Mesenchymal stem cell (in vitro differentiated cells and primary cell): ENCODE measurements at regions not wholly inside any gene's neighbourhood (a gene's known extent, or its start where the extent isn't known, plus 50 kb on each side); places are given as distances from the start of the nearest gene placed in this dataset.

Source experiments
- DNase-seq: peaks from one replicate; pipeline ENCODE4 v3.0.0-alpha.2; 2013
- H2AFZ ChIP-seq: one replicate; pipeline ENCODE4 v1.6.1; 2013; ENCODE audit warnings: low read depth, mild to moderate bottlenecking, control low read depth, inconsistent platforms, low read length, moderate library complexity
- H2AK5ac ChIP-seq: 2 replicates; pipeline ENCODE4 v1.6.1; 2013; ENCODE audit warnings: low read length, moderate library complexity, mild to moderate bottlenecking, inconsistent platforms; ENCODE audit not compliant: severe bottlenecking
- H2BK120ac ChIP-seq: one replicate; pipeline ENCODE4 v1.6.1; 2013; ENCODE audit warnings: low read depth, mild to moderate bottlenecking, inconsistent platforms, low read length, moderate library complexity
- H2BK12ac ChIP-seq, 2 experiments: one replicate each; pipeline ENCODE4 v1.6.1; 2013; ENCODE audit warnings: inconsistent platforms in 2 of 2, low read length in 2 of 2, mild to moderate bottlenecking in 2 of 2, moderate library complexity in 2 of 2, control low read depth in 1 of 2
- H2BK15ac ChIP-seq: one replicate; pipeline ENCODE4 v1.6.1; 2013; ENCODE audit warnings: mild to moderate bottlenecking, low read depth, inconsistent platforms; ENCODE audit not compliant: poor library complexity, severe bottlenecking
- H2BK5ac ChIP-seq: 2 replicates; pipeline ENCODE4 v1.6.1; 2013; ENCODE audit warnings: low read depth, mild to moderate bottlenecking, low read length, control low read depth, inconsistent platforms; ENCODE audit not compliant: poor library complexity, severe bottlenecking
- H3K14ac ChIP-seq, 2 experiments: one replicate each; pipeline ENCODE4 v1.6.1; 2013; ENCODE audit warnings: inconsistent platforms in 2 of 2, low read length in 2 of 2, control low read depth in 1 of 2, mild to moderate bottlenecking in 1 of 2, moderate library complexity in 1 of 2
- H3K18ac ChIP-seq, 2 experiments: one replicate each; pipeline ENCODE4 v1.6.1; 2013; ENCODE audit warnings: inconsistent platforms in 2 of 2, low read length in 2 of 2, control low read depth in 1 of 2, low read depth in 1 of 2, mild to moderate bottlenecking in 1 of 2
- H3K23ac ChIP-seq, 2 experiments: one replicate each; pipeline ENCODE4 v1.6.1; 2013; ENCODE audit warnings: inconsistent platforms in 2 of 2, low read length in 2 of 2, mild to moderate bottlenecking in 2 of 2, moderate library complexity in 2 of 2, control low read depth in 1 of 2
- H3K27ac ChIP-seq: 2 replicates; pipeline ENCODE4 v1.5.1; 2013; ENCODE audit warnings: mild to moderate bottlenecking, moderate library complexity, low read length, control low read depth, inconsistent platforms; ENCODE audit not compliant: poor library complexity, severe bottlenecking
- H3K27me3 ChIP-seq, 2 experiments: 2 replicates each; pipeline versions ENCODE4 v1.6.1 to v1.7.0; 2013; ENCODE audit warnings: low read length in 2 of 2, mild to moderate bottlenecking in 2 of 2, moderate library complexity in 2 of 2, control low read depth in 1 of 2, inconsistent platforms in 1 of 2; ENCODE audit not compliant: control insufficient read depth in 1 of 2, insufficient read depth in 1 of 2
- H3K36me3 ChIP-seq, 2 experiments: 2 replicates each; pipeline versions ENCODE4 v1.6.1 to v1.7.0; 2013; ENCODE audit warnings: low read length in 2 of 2, control low read depth in 1 of 2, inconsistent platforms in 1 of 2, low read depth in 1 of 2, mild to moderate bottlenecking in 1 of 2; ENCODE audit not compliant: insufficient read depth in 2 of 2, control insufficient read depth in 1 of 2
- H3K4ac ChIP-seq, 2 experiments: one replicate each; pipeline ENCODE4 v1.6.1; 2013; ENCODE audit warnings: inconsistent platforms in 2 of 2, low read length in 2 of 2, mild to moderate bottlenecking in 2 of 2, moderate library complexity in 2 of 2, control low read depth in 1 of 2, low read depth in 1 of 2
- H3K4me1 ChIP-seq: 2 replicates; pipeline ENCODE4 v1.6.1; 2013; ENCODE audit warnings: low read depth, low read length, control low read depth; ENCODE audit not compliant: control insufficient read depth, insufficient read depth
- H3K4me2 ChIP-seq: 2 replicates; pipeline ENCODE4 v1.6.1; 2013; ENCODE audit warnings: low read length, mild to moderate bottlenecking, inconsistent platforms; ENCODE audit not compliant: poor library complexity, severe bottlenecking
- H3K4me3 ChIP-seq, 2 experiments: 2 replicates each; pipeline versions ENCODE4 v1.5.1 to v1.7.0; 2013; ENCODE audit warnings: low read length in 2 of 2, mild to moderate bottlenecking in 2 of 2, control low read depth in 1 of 2, low read depth in 1 of 2; ENCODE audit not compliant: insufficient read depth in 1 of 2
- H3K79me1 ChIP-seq: replicated peaks from 2 replicates; pipeline ENCODE4 v1.6.1; 2013; ENCODE audit warnings: mild to moderate bottlenecking, control low read depth, low read length, inconsistent platforms; ENCODE audit not compliant: poor library complexity, severe bottlenecking
- H3K9ac ChIP-seq: 2 replicates; pipeline ENCODE4 v1.7.0; 2013; ENCODE audit warnings: mild to moderate bottlenecking, low read length, moderate library complexity
- H3K9me3 ChIP-seq: 2 replicates; pipeline ENCODE4 v1.7.0; 2013; ENCODE audit warnings: mild to moderate bottlenecking, low read length; ENCODE audit not compliant: control insufficient read depth
- H4K8ac ChIP-seq: one replicate; pipeline ENCODE4 v1.6.1; 2013; ENCODE audit warnings: inconsistent platforms, mild to moderate bottlenecking, low read length, moderate library complexity
- H4K91ac ChIP-seq: one replicate; pipeline ENCODE4 v1.6.1; 2013; ENCODE audit warnings: mild to moderate bottlenecking, low read length, inconsistent platforms
- WGBS: methylation state at CpG from one replicate; pipeline ENCODE4 v1.1.7; 2013; ENCODE audit warnings: mixed read lengths; 5-methylcytosine and 5-hydroxymethylcytosine counted together

- Histone ChIP-seq H3K9ac (no peak overlapping the region), H2BK12ac (no peak overlapping the region), H2AK5ac (no peak overlapping the region), H2BK15ac (no peak overlapping the region), H3K4me3 (no peak overlapping the region), H3K4me1 (no peaks in the 10 kb centered on the region), H3K14ac (no peak overlapping the region), H2AFZ (no peak overlapping the region), H2BK120ac (no peak overlapping the region), H3K79me1 (no peaks in the 10 kb centered on the region), H2BK5ac (no peak overlapping the region), H3K9me3 (no peaks in the 10 kb centered on the region), H3K4me2 (no peak overlapping the region), H3K4ac (no peak overlapping the region), H3K27me3 (no peaks in the 10 kb centered on the region), H3K27ac (no peak overlapping the region), H3K18ac (no peak overlapping the region), H3K36me3 (no peaks in the 10 kb centered on the region), H3K23ac (no peak overlapping the region), H4K8ac (no peak overlapping the region), H4K91ac (no peak overlapping the region)
- no peak for DNase-seq
- 70% methylated on average over 11 of the region's 11 CpGs for WGBS
These were observed 206.5 kb upstream of the AJAP1 start for GRCh38 chr1:4447778-4448420.

DNA sequence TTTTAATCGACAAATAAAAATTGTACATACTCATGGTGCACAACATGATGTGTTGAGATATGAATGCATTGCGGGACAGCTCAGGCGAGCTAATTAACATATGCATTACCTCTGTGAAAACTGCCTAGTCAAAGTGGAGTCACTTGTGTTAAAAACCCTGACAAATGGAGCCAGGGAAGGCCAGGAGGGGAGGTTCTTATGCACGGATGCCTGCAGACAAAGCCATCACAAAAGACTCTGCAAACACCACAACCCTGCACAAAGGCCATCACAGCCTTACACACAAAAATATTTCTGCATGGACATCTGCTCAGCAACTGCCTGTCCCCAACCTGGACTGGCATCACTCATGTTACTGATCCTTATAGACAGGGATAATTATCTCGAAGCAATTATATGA is 204.4 kb upstream of the AJAP1 start:
- Histone ChIP-seq H3K27me3 (no peaks in the 10 kb centered on the region), H3K79me1 (no peaks in the 10 kb centered on the region), H4K91ac (no peak overlapping the region), H2AK5ac (no peak overlapping the region), H3K4ac (no peak overlapping the region), H2BK12ac (no peak overlapping the region), H3K9me3 (no peaks in the 10 kb centered on the region), H3K23ac (no peak overlapping the region), H2AFZ (no peak overlapping the region), H3K36me3 (no peaks in the 10 kb centered on the region), H3K9ac (no peak overlapping the region), H3K4me1 (no peaks in the 10 kb centered on the region), H3K4me2 (no peak overlapping the region), H2BK120ac (no peak overlapping the region), H2BK5ac (no peak overlapping the region), H3K4me3 (no peak overlapping the region), H4K8ac (no peak overlapping the region), H2BK15ac (no peak overlapping the region), H3K18ac (no peak overlapping the region), H3K27ac (no peak overlapping the region), H3K14ac (no peak overlapping the region)
- DNase-seq, result no peak
- 79% methylated on average over 4 of the region's 5 CpGs for WGBS

- H2BK12ac ChIP-seq, result no peak overlapping the region
- no peak overlapping the region for H2AFZ ChIP-seq
- H2BK5ac ChIP-seq, result no peak overlapping the region
- peaks cover 8% of the 10 kb centered on the region for H3K9me3 ChIP-seq
- H4K8ac ChIP-seq, result no peak overlapping the region
- WGBS, result 80% methylated on average over 1 of the region's 1 CpG
- no peak overlapping the region for H3K4me3 ChIP-seq
- no peak overlapping the region for H3K9ac ChIP-seq
- no peak overlapping the region for H4K91ac ChIP-seq
- no peaks in the 10 kb centered on the region for H3K27me3 ChIP-seq
- H3K14ac ChIP-seq, result no peak overlapping the region
- H3K18ac ChIP-seq, result no peak overlapping the region
- H3K4me1 ChIP-seq, result no peaks in the 10 kb centered on the region
- no peak overlapping the region for H3K4me2 ChIP-seq
- no peak overlapping the region for H3K27ac ChIP-seq
- no peak overlapping the region for H2BK120ac ChIP-seq
- H3K79me1 ChIP-seq, result no peaks in the 10 kb centered on the region
- H3K36me3 ChIP-seq, result no peaks in the 10 kb centered on the region
- no peak for DNase-seq
- H3K4ac ChIP-seq, result no peak overlapping the region
- H2AK5ac ChIP-seq, result no peak overlapping the region
- H2BK15ac ChIP-seq, result no peak overlapping the region
- H3K23ac ChIP-seq, result no peak overlapping the region
These were observed 201.7 kb upstream of the AJAP1 start for GRCh38 chr1:4452701-4453100.

- Histone ChIP-seq H3K9me3 (peaks cover 14% of the 10 kb centered on the region), H3K4me3 (no peak overlapping the region), H2AFZ (no peak overlapping the region), H3K27ac (no peak overlapping the region), H3K79me1 (no peaks in the 10 kb centered on the region), H3K18ac (no peak overlapping the region), H2BK5ac (no peak overlapping the region), H2AK5ac (no peak overlapping the region), H3K9ac (no peak overlapping the region), H3K36me3 (no peaks in the 10 kb centered on the region), H2BK12ac (no peak overlapping the region), H3K27me3 (no peaks in the 10 kb centered on the region), H3K14ac (no peak overlapping the region), H2BK15ac (no peak overlapping the region), H4K8ac (no peak overlapping the region), H3K23ac (no peak overlapping the region), H4K91ac (no peak overlapping the region), H2BK120ac (no peak overlapping the region), H3K4me2 (no peak overlapping the region), H3K4me1 (no peaks in the 10 kb centered on the region), H3K4ac (no peak overlapping the region)
- WGBS, result 77% methylated on average over 5 of the region's 5 CpGs
- DNase-seq, result no peak
These were observed 194.4 kb upstream of the AJAP1 start for GRCh38 chr1:4460052-4460451.
